ENCODE measurements at regions not wholly inside any gene's neighbourhood (a gene's known extent, or its start where the extent isn't known, plus 50 kb on each side); places are given as distances from the start of the nearest gene placed in this dataset.

GRCh38 chr3:28978092-28978491 is 302.8 kb upstream of the RBMS3 start:
- Histone ChIP-seq H3K27ac (ENCODE audit: low read length) (no peak overlapping the region), H2AFZ (ENCODE audit: low read length) (no peak overlapping the region), H3K27me3 (ENCODE audit: low read length) (no peaks in the 10 kb centered on the region), H3K4me3 (ENCODE audit: low read length) (no peak overlapping the region), H3K9ac (ENCODE audit: low read length) (no peak overlapping the region), H3F3A (ENCODE audit: low read length, unreplicated experiment) (no peaks in the 10 kb centered on the region), H3K4me1 (ENCODE audit: insufficient read depth, low read length) (peaks cover 4% of the 10 kb centered on the region; the same call in 1 of the 2 replicates), H4K20me1 (ENCODE audit: low read length) (no peaks in the 10 kb centered on the region), H3K9me3 (ENCODE audit: low read length) (no peaks in the 10 kb centered on the region), H3K4me2 (ENCODE audit: low read length) (no peak overlapping the region), H3K36me3 (ENCODE audit: low read depth, low read length) (no peaks in the 10 kb centered on the region), H3K9me2 (replicated peaks; ENCODE audit: low read length) (no peaks in the 10 kb centered on the region), H3K79me2 (ENCODE audit: low read length) (no peaks in the 10 kb centered on the region)
- no TSS peak for BruUV-seq (replicated peaks)
- intact Hi-C loops (cut with micrococcal nuclease), result no loop called here
- no peak for DNase-seq
- ChIA-PET POLR2A (ENCODE audit: unreplicated experiment) (no interaction called here), CTCF (no interaction called here)
- ATAC-seq, result no peak
- TF ChIP-seq CTCF (conservative IDR thresholded peaks at IDR 0.05; ENCODE audit: low read depth, low read length) (no peak), EZH2phosphoT487 (IDR thresholded peaks at IDR 0.05; ENCODE audit: borderline replicate concordance, low read length) (no peak), EZH2 (IDR thresholded peaks at IDR 0.05; ENCODE audit: low read length, unreplicated experiment) (no peak)

- no peaks in the 10 kb centered on the region for H3K27me3 ChIP-seq (ENCODE audit: low read length)
- H3K79me2 ChIP-seq (ENCODE audit: low read length), result no peaks in the 10 kb centered on the region
- H3K4me1 ChIP-seq (ENCODE audit: insufficient read depth, low read length), result no peaks in the 10 kb centered on the region
- H2AFZ ChIP-seq (ENCODE audit: low read length), result no peak overlapping the region
- ChIA-PET CTCF (no interaction called here), POLR2A (ENCODE audit: unreplicated experiment) (no interaction called here)
- no peak overlapping the region for H3K4me2 ChIP-seq (ENCODE audit: low read length)
- TF ChIP-seq EZH2 (IDR thresholded peaks at IDR 0.05; ENCODE audit: low read length, unreplicated experiment) (no peak), EZH2phosphoT487 (IDR thresholded peaks at IDR 0.05; ENCODE audit: borderline replicate concordance, low read length) (no peak), CTCF (conservative IDR thresholded peaks at IDR 0.05; ENCODE audit: low read depth, low read length) (no peak)
- DNase-seq (no peak), ATAC-seq (no peak)
- no peaks in the 10 kb centered on the region for H3K36me3 ChIP-seq (ENCODE audit: low read depth, low read length)
- intact Hi-C loops (cut with micrococcal nuclease), result no loop called here
- H3K27ac ChIP-seq (ENCODE audit: low read length), result no peak overlapping the region
- H3K9me2 ChIP-seq (replicated peaks; ENCODE audit: low read length), result no peaks in the 10 kb centered on the region
- no peak overlapping the region for H3K4me3 ChIP-seq (ENCODE audit: low read length)
- H3F3A ChIP-seq (ENCODE audit: low read length, unreplicated experiment), result no peaks in the 10 kb centered on the region
- no peaks in the 10 kb centered on the region for H4K20me1 ChIP-seq (ENCODE audit: low read length)
- no peaks in the 10 kb centered on the region for H3K9me3 ChIP-seq (ENCODE audit: low read length)
- no peak overlapping the region for H3K9ac ChIP-seq (ENCODE audit: low read length)
- no TSS peak for BruUV-seq (replicated peaks)
These were observed 300.7 kb upstream of the RBMS3 start for GRCh38 chr3:28980131-28980530.

- no peaks in the 10 kb centered on the region for H3F3A ChIP-seq (ENCODE audit: low read length, unreplicated experiment)
- no peaks in the 10 kb centered on the region for H3K36me3 ChIP-seq (ENCODE audit: low read depth, low read length)
- H3K9ac ChIP-seq (ENCODE audit: low read length), result no peak overlapping the region
- H3K4me3 ChIP-seq (ENCODE audit: low read length), result no peak overlapping the region
- ATAC-seq (no peak; the same call in 1 of the 2 replicates), DNase-seq (peak; percentile 18)
- H3K79me2 ChIP-seq (ENCODE audit: low read length), result no peaks in the 10 kb centered on the region
- BruUV-seq (replicated peaks), result no TSS peak
- intact Hi-C loops (cut with micrococcal nuclease), result no loop called here
- TF ChIP-seq EZH2 (IDR thresholded peaks at IDR 0.05; ENCODE audit: low read length, unreplicated experiment) (no peak), CTCF (conservative IDR thresholded peaks at IDR 0.05; ENCODE audit: low read depth, low read length) (no peak), EZH2phosphoT487 (IDR thresholded peaks at IDR 0.05; ENCODE audit: borderline replicate concordance, low read length) (no peak)
- no peaks in the 10 kb centered on the region for H3K9me3 ChIP-seq (ENCODE audit: low read length)
- no peak overlapping the region for H3K4me2 ChIP-seq (ENCODE audit: low read length)
- ChIA-PET POLR2A (ENCODE audit: unreplicated experiment) (interaction anchor here (0.6 kb wide), 1 partner anchor 395 kb away, joined by 4 read pairs; no protein-coding TSS in a partner anchor), CTCF (no interaction called here)
- no peaks in the 10 kb centered on the region for H4K20me1 ChIP-seq (ENCODE audit: low read length)
- H3K4me1 ChIP-seq (ENCODE audit: insufficient read depth, low read length), result no peaks in the 10 kb centered on the region
- no peak overlapping the region for H3K27ac ChIP-seq (ENCODE audit: low read length)
- no peak overlapping the region for H2AFZ ChIP-seq (ENCODE audit: low read length)
- H3K27me3 ChIP-seq (ENCODE audit: low read length), result no peaks in the 10 kb centered on the region
- no peaks in the 10 kb centered on the region for H3K9me2 ChIP-seq (replicated peaks; ENCODE audit: low read length)
These were observed 300.2 kb upstream of the RBMS3 start for GRCh38 chr3:28980631-28981030.
